CD4-positive, CD25-positive, alpha-beta regulatory T cell (primary cell): ENCODE measurements at regions not wholly inside any gene's neighbourhood (a gene's known extent, or its start where the extent isn't known, plus 50 kb on each side); places are given as distances from the start of the nearest gene placed in this dataset.

Experiments used
- ATAC-seq, 2 donors: fragments of 150-1000 bp; cut with Tn5 transposase; one replicate each; pipeline ENCODE4 v1.10.0; 2021; ENCODE audit warnings: low read depth in 2 of 2, moderate number of reproducible peaks in 2 of 2, moderate library complexity in 1 of 2
- DNase-seq, 3 donors: peaks; one replicate each; pipeline versions ENCODE4 v3.0.0 to v3.0.0-alpha.2; 2012 to 2022; ENCODE audit warnings: mixed read lengths in 1 of 3
- H3K27ac ChIP-seq: one replicate; pipeline ENCODE4 v1.7.0; 2013; ENCODE audit warnings: mild to moderate bottlenecking, low read length; ENCODE audit not compliant: insufficient read depth, poor library complexity, severe bottlenecking
- H3K27me3 ChIP-seq: one replicate; pipeline ENCODE4 v1.7.0; 2013; ENCODE audit warnings: low read length; ENCODE audit not compliant: control insufficient read depth, insufficient read depth
- H3K36me3 ChIP-seq: one replicate; pipeline ENCODE4 v1.7.0; 2013; ENCODE audit warnings: mild to moderate bottlenecking, low read length, moderate library complexity; ENCODE audit not compliant: control insufficient read depth, insufficient read depth
- H3K4me1 ChIP-seq: 2 replicates; pipeline ENCODE4 v1.7.0; 2013; ENCODE audit warnings: mild to moderate bottlenecking, low read length; ENCODE audit not compliant: insufficient read depth, control insufficient read depth, poor library complexity, severe bottlenecking
- H3K4me3 ChIP-seq: one replicate; pipeline ENCODE4 v1.7.0; 2013; ENCODE audit warnings: low read depth, mild to moderate bottlenecking, low read length, moderate library complexity
- H3K9me3 ChIP-seq, 2 experiments: 1 replicate in 1 of 2; 2 replicates in 1 of 2; pipeline ENCODE4 v1.7.0; 2013; ENCODE audit warnings: low read length in 2 of 2, mild to moderate bottlenecking in 1 of 2, moderate library complexity in 1 of 2; ENCODE audit not compliant: control insufficient read depth in 2 of 2
- H3K27ac Mint-ChIP-seq, 3 donors: one replicate each; pipeline ENCODE4 v1.8.0; 2020 to 2022; ENCODE audit warnings: mild to moderate bottlenecking in 3 of 3, mixed read lengths in 3 of 3, moderate library complexity in 2 of 3
- H3K27me3 Mint-ChIP-seq: one replicate; pipeline ENCODE4 v1.8.0; 2022; ENCODE audit warnings: mild to moderate bottlenecking, mixed read lengths
- H3K36me3 Mint-ChIP-seq: one replicate; pipeline ENCODE4 v1.8.0; 2020; ENCODE audit warnings: mixed read lengths
- H3K4me1 Mint-ChIP-seq, 4 donors: one replicate each; pipeline ENCODE4 v1.8.0; 2020 to 2022; ENCODE audit warnings: mixed read lengths in 4 of 4, mild to moderate bottlenecking in 1 of 4
- H3K4me3 Mint-ChIP-seq, 4 donors: one replicate each; pipeline ENCODE4 v1.8.0; 2020 to 2022; ENCODE audit warnings: mild to moderate bottlenecking in 4 of 4, mixed read lengths in 4 of 4, moderate library complexity in 3 of 4
- H3K9me3 Mint-ChIP-seq, 7 donors: one replicate each; pipeline ENCODE4 v1.8.0; 2020 to 2022; ENCODE audit warnings: mixed read lengths in 7 of 7, mild to moderate bottlenecking in 3 of 7, moderate library complexity in 2 of 7

- H3K9me3 ChIP-seq: no peaks in the 10 kb centered on the region
- peak overlapping the region in 3 of 4 donors; percentile 8 to 67 (median 12) for H3K4me3 Mint-ChIP-seq
- ATAC-seq (no peak), DNase-seq (no peak)
- peaks cover 19% of the 10 kb centered on the region for H3K4me1 ChIP-seq
- no peak overlapping the region for H3K27ac ChIP-seq
- H3K36me3 Mint-ChIP-seq: no peaks in the 10 kb centered on the region
- peaks cover 0 to 3% (median 0%) of the 10 kb centered on the region in 7 donors for H3K9me3 Mint-ChIP-seq
- no peak overlapping the region for H3K4me3 ChIP-seq
- H3K27me3 Mint-ChIP-seq: no peaks in the 10 kb centered on the region
- no peaks in the 10 kb centered on the region for H3K27me3 ChIP-seq
- no peaks in the 10 kb centered on the region for H3K36me3 ChIP-seq
- H3K4me1 Mint-ChIP-seq: peaks cover 23 to 79% (median 35%) of the 10 kb centered on the region in 4 donors
- peak overlapping the region in 2 of 3 donors; percentile 85 to 88 for H3K27ac Mint-ChIP-seq
Observed at GRCh38 chr10:7492660-7493046, 81.8 kb upstream of the SFMBT2 start.

DNA sequence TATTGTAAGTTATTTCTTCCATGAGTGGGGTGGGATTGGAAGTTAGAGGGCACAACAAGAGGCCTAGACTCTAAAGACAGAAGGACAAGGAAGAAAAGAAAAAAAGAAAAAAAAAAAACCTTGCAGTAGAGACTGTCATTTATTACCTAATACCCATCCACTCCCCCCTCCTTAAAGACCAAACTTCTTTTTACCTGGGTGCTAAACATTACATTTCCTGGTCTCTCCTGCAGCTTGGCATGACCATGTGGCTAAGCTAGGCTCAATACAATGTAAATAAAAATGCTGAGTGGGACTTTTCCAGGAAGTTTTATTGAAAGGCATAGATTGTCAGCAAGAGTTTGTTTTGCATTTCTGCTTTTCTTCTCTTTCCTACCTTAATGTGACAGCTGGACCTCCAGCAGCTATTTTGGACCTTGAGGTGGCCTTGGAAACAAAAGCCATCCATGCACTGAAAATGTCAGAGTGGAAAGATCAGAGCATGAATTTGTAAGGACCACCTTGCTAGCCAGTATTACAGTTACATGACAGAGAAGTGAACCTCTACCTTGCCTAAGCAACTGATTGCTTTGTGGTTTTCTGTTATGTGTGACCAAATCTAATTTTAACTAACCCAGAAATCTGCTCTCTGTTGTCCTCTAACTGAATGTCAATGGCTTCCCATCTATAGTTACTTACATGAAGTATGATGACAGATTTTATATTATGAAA is 81.3 kb upstream of the SFMBT2 start:
- ATAC-seq (no peak), DNase-seq (peak in 1 of 3 donors; percentile 21)
- Mint-ChIP-seq H3K36me3 (no peaks in the 10 kb centered on the region), H3K27me3 (no peaks in the 10 kb centered on the region), H3K9me3 (peaks cover 0 to 3% (median 0%) of the 10 kb centered on the region in 7 donors), H3K4me3 (peak overlapping the region in 2 of 4 donors; percentile 48 to 67), H3K4me1 (peaks cover 25 to 82% (median 35%) of the 10 kb centered on the region in 4 donors), H3K27ac (peak overlapping the region; percentile 82 to 88 (median 85))
- peak overlapping the region; percentile 6 for H3K27ac ChIP-seq
- H3K36me3 ChIP-seq: no peaks in the 10 kb centered on the region
- no peaks in the 10 kb centered on the region for H3K27me3 ChIP-seq
- no peaks in the 10 kb centered on the region for H3K9me3 ChIP-seq
- H3K4me1 ChIP-seq: peaks cover 19% of the 10 kb centered on the region
- peak overlapping the region; percentile 9 for H3K4me3 ChIP-seq

GRCh38 chr10:7491230-7491629 is 80.4 kb upstream of the SFMBT2 start:
- H3K36me3 Mint-ChIP-seq: no peaks in the 10 kb centered on the region
- no peaks in the 10 kb centered on the region for H3K36me3 ChIP-seq
- no peaks in the 10 kb centered on the region for H3K9me3 ChIP-seq
- no peaks in the 10 kb centered on the region for H3K27me3 ChIP-seq
- peaks cover 27 to 83% (median 35%) of the 10 kb centered on the region in 4 donors for H3K4me1 Mint-ChIP-seq
- H3K27ac ChIP-seq: no peak overlapping the region
- peaks cover 0 to 3% (median 0%) of the 10 kb centered on the region in 7 donors for H3K9me3 Mint-ChIP-seq
- H3K27me3 Mint-ChIP-seq: no peaks in the 10 kb centered on the region
- H3K27ac Mint-ChIP-seq: peak overlapping the region; percentile 18 to 63 (median 26)
- H3K4me1 ChIP-seq: peaks cover 19% of the 10 kb centered on the region
- H3K4me3 ChIP-seq: no peak overlapping the region
- no peak for DNase-seq
- no peak for ATAC-seq
- peak overlapping the region in 1 of 4 donors; percentile 16 for H3K4me3 Mint-ChIP-seq

- Mint-ChIP-seq H3K36me3 (no peaks in the 10 kb centered on the region), H3K4me3 (peak overlapping the region in 2 of 4 donors; percentile 17 to 31), H3K9me3 (peaks cover 0 to 4% (median 0%) of the 10 kb centered on the region in 7 donors), H3K27me3 (no peaks in the 10 kb centered on the region), H3K27ac (peak overlapping the region in 1 of 3 donors; percentile 57), H3K4me1 (peaks cover 49 to 89% (median 51%) of the 10 kb centered on the region in 4 donors)
- no peak for DNase-seq
- Histone ChIP-seq H3K4me1 (peaks cover 43% of the 10 kb centered on the region), H3K27me3 (no peaks in the 10 kb centered on the region), H3K36me3 (no peaks in the 10 kb centered on the region), H3K27ac (no peak overlapping the region), H3K9me3 (no peaks in the 10 kb centered on the region), H3K4me3 (no peak overlapping the region)
- no peak for ATAC-seq
Observed at GRCh38 chr10:7488418-7488829, 77.6 kb upstream of the SFMBT2 start.

DNA sequence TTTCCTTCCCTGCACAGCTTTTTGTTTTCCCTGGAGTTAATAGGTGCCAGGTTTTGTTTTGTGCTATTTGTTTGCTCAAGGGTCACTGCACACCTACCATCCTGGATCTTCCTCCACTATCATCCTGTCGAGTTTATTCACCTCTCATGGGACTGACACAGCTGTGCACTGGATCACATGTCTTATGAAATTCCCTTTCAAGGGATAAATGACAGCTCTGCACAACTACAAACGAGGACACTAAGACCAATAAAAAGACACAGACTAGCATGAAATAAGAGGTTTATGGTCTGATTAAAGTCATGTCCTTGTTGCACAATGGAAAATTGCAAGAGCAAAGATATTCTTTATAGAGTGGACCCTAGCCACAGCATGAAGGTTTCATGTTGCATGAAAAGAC is 76.7 kb upstream of the SFMBT2 start:
- Histone ChIP-seq H3K27me3 (no peaks in the 10 kb centered on the region), H3K4me1 (peaks cover 47% of the 10 kb centered on the region), H3K9me3 (no peaks in the 10 kb centered on the region), H3K4me3 (no peak overlapping the region), H3K27ac (no peak overlapping the region), H3K36me3 (no peaks in the 10 kb centered on the region)
- H3K9me3 Mint-ChIP-seq: peaks cover 0 to 5% (median 0%) of the 10 kb centered on the region in 7 donors
- H3K27ac Mint-ChIP-seq: no peak overlapping the region
- no peaks in the 10 kb centered on the region for H3K27me3 Mint-ChIP-seq
- no peaks in the 10 kb centered on the region for H3K36me3 Mint-ChIP-seq
- peaks cover 47 to 89% (median 50%) of the 10 kb centered on the region in 4 donors for H3K4me1 Mint-ChIP-seq
- DNase-seq: no peak
- no peak for ATAC-seq
- no peak overlapping the region for H3K4me3 Mint-ChIP-seq

- Mint-ChIP-seq H3K27ac (no peak overlapping the region), H3K4me1 (peaks cover 39 to 89% (median 45%) of the 10 kb centered on the region in 4 donors), H3K4me3 (peak overlapping the region in 2 of 4 donors; percentile 58 to 62), H3K9me3 (peaks cover 0 to 5% (median 0%) of the 10 kb centered on the region in 7 donors), H3K36me3 (no peaks in the 10 kb centered on the region), H3K27me3 (no peaks in the 10 kb centered on the region)
- ATAC-seq (no peak), DNase-seq (no peak)
- no peak overlapping the region for H3K27ac ChIP-seq
- H3K9me3 ChIP-seq: no peaks in the 10 kb centered on the region
- H3K4me1 ChIP-seq: peaks cover 47% of the 10 kb centered on the region
- no peak overlapping the region for H3K4me3 ChIP-seq
- H3K27me3 ChIP-seq: no peaks in the 10 kb centered on the region
- H3K36me3 ChIP-seq: no peaks in the 10 kb centered on the region
Observed at GRCh38 chr10:7486528-7486927, 75.7 kb upstream of the SFMBT2 start.

DNA sequence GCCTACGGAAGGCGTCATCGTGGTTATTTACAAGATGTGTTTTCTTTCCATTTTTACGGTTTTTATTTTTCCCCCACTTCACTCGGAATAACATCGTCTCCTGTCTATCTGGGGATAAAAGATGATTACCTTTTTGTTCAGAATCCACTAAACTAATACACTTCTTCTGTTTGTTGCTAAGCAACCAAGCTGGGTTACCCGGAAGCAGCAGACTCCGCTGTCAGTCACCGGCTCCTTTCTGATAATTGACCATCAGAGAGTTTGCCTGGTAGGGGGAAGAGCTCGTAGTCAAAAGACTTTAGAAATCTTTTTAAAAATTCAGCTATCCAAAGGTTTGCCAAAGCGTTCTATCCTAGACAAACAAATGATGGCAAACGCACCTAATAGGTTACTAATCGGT is 75.0 kb upstream of the SFMBT2 start:
- DNase-seq (no peak), ATAC-seq (no peak)
- Mint-ChIP-seq H3K4me1 (peaks cover 39 to 89% (median 46%) of the 10 kb centered on the region in 4 donors), H3K4me3 (peak overlapping the region in 2 of 4 donors; percentile 29 to 62), H3K36me3 (no peaks in the 10 kb centered on the region), H3K9me3 (peaks cover 0 to 2% (median 0%) of the 10 kb centered on the region in 7 donors), H3K27me3 (no peaks in the 10 kb centered on the region), H3K27ac (peak overlapping the region in 2 of 3 donors; percentile 96 to 98)
- no peak overlapping the region for H3K27ac ChIP-seq
- H3K36me3 ChIP-seq: no peaks in the 10 kb centered on the region
- H3K27me3 ChIP-seq: no peaks in the 10 kb centered on the region
- peaks cover 50% of the 10 kb centered on the region for H3K4me1 ChIP-seq
- no peaks in the 10 kb centered on the region for H3K9me3 ChIP-seq
- H3K4me3 ChIP-seq: peak overlapping the region; percentile 77

GRCh38 chr10:7485244-7485556 is 74.4 kb upstream of the SFMBT2 start:
- H3K4me1 ChIP-seq: peaks cover 56% of the 10 kb centered on the region
- Mint-ChIP-seq H3K27ac (peak overlapping the region; percentile 60 to 98 (median 96)), H3K36me3 (no peaks in the 10 kb centered on the region), H3K4me3 (peak overlapping the region; percentile 62 to 86 (median 79)), H3K4me1 (peaks cover 40 to 90% (median 51%) of the 10 kb centered on the region in 4 donors), H3K9me3 (peaks cover 0 to 2% (median 0%) of the 10 kb centered on the region in 7 donors), H3K27me3 (no peaks in the 10 kb centered on the region)
- H3K27ac ChIP-seq: peak overlapping the region; percentile 69
- H3K27me3 ChIP-seq: no peaks in the 10 kb centered on the region
- no peak for ATAC-seq
- no peaks in the 10 kb centered on the region for H3K9me3 ChIP-seq
- H3K36me3 ChIP-seq: no peaks in the 10 kb centered on the region
- no peak for DNase-seq
- H3K4me3 ChIP-seq: peak overlapping the region; percentile 77
